D721Med (cell line): ENCODE measurements at regions not wholly inside any gene's neighbourhood (a gene's known extent, or its start where the extent isn't known, plus 50 kb on each side); places are given as distances from the start of the nearest gene placed in this dataset.

Experiments
- DNase-seq: peaks from one replicate; pipeline ENCODE4 v3.0.0; 2011; ENCODE audit warnings: low spot score; ENCODE audit not compliant: insufficient read length
- FAIRE-seq: peaks from 2 replicates; lab custom pipeline; 2011; peaks lifted over from hg19 to GRCh38; lab: Jason Lieb, UNC
- CTCF ChIP-seq: IDR thresholded peaks from 2 replicates; pipeline ENCODE4 v1.5.1; 2012; ENCODE audit warnings: mild to moderate bottlenecking, control low read depth; ENCODE audit not compliant: insufficient read depth; ENCODE audit errors: missing control alignments

GRCh38 chr15:70294731-70295305 is 197.1 kb upstream of the TLE3 start:
- no peak for FAIRE-seq
- no peak for DNase-seq
- no peak for TF ChIP-seq CTCF

- DNase-seq, result no peak
- FAIRE-seq, result no peak
- TF ChIP-seq CTCF, result no peak
These were observed 196.1 kb upstream of the TLE3 start for GRCh38 chr15:70293591-70294470.

- DNase-seq, result no peak
- no peak for TF ChIP-seq CTCF
- no peak for FAIRE-seq
These were observed 195.4 kb upstream of the TLE3 start for GRCh38 chr15:70293138-70293537.

- DNase-seq (no peak), FAIRE-seq (no peak)
- no peak for TF ChIP-seq CTCF
These were observed 194.5 kb upstream of the TLE3 start for GRCh38 chr15:70292076-70292760.

- FAIRE-seq (no peak), DNase-seq (no peak)
- no peak for TF ChIP-seq CTCF
These were observed 193.8 kb upstream of the TLE3 start for GRCh38 chr15:70291305-70292075.

DNA sequence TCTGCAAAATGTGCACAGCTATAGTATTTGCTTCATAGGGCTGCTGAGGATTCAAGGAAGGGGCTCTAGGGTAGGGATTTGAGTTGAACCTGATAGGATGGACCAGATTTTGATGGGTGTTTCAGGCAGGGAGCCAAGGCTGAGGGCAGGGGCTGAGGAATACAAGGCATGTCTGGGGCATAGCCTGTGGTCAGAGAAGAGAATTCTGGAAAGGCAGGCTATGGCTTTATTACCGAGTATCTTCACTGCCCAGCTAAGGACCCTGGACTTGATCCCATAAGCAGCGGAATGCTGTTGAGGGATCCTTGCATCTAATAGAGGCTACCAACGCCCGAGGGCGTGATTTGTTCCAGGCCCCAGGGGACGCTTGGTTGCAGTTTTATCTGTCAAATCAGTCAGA is 193.0 kb upstream of the TLE3 start:
- TF ChIP-seq CTCF, result no peak
- no peak for FAIRE-seq

More for the DNA sequence above, 193.0 kb upstream of the TLE3 start:
- DNase-seq, result no peak
